Activated CD8-positive, alpha-beta memory T cell treated with anti-CD3 and anti-CD28 coated beads, Interleukin-2, amount 10 ng/mL, durations not matched to agents 7 days and 5 days (primary cell): ENCODE measurements at regions not wholly inside any gene's neighbourhood (a gene's known extent, or its start where the extent isn't known, plus 50 kb on each side); places are given as distances from the start of the nearest gene placed in this dataset.
"Not testable (repeated sequence)": the region's sequence is repeated elsewhere in the genome, so short reads cannot be mapped to it uniquely, and the experiment has no call there.

Source experiments
- ATAC-seq: fragments of 150-1000 bp; cut with Tn5 transposase; one replicate; pipeline ENCODE4 v1.10.0; 2021; ENCODE audit warnings: moderate library complexity
- CTCF ChIA-PET: fragments of 350-600 bp; sonication (Branson Sonifier 250); formaldehyde crosslinking; loops from one replicate; lab custom pipeline; 2021; ENCODE audit warnings: antibody characterized with exemption; lab: Charles Lee
- DNase-seq: peaks from one replicate; pipeline ENCODE4 v3.0.0-alpha.2; 2020
- H3K27ac Mint-ChIP-seq: one replicate; pipeline ENCODE4 v1.8.0; 2021; ENCODE audit warnings: mild to moderate bottlenecking, mixed read lengths
- H3K27me3 Mint-ChIP-seq: one replicate; pipeline ENCODE4 v1.8.0; 2021; ENCODE audit warnings: mixed read lengths
- H3K36me3 Mint-ChIP-seq: one replicate; pipeline ENCODE4 v1.8.0; 2021; ENCODE audit warnings: mild to moderate bottlenecking, mixed read lengths
- H3K4me1 Mint-ChIP-seq: one replicate; pipeline ENCODE4 v1.8.0; 2021; ENCODE audit warnings: mixed read lengths
- H3K4me3 Mint-ChIP-seq: one replicate; pipeline ENCODE4 v1.8.0; 2021; ENCODE audit warnings: mild to moderate bottlenecking, moderate library complexity, mixed read lengths
- H3K9me3 Mint-ChIP-seq: one replicate; pipeline ENCODE4 v1.8.0; 2022; ENCODE audit warnings: low read depth, mixed read lengths

DNA sequence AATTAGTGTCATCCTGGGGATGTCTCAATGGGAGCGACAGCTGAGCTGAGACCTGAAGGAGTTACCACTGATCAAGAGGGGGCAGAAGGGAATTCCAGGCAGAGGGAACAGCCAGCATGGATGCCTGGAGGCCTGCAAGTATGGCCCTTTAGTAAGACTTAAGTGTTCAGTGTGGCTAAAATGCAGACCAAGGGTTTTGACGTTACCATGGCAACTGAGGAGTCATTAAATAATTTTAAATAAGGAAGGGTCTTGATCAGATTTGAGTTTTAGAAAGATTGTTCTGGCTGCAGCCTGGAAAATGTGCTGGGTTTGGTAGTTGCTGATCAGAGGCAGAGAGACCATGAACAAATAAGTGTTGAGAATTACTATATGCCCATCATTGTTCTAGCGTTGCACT is 285.5 kb downstream of the USP46 start:
- no peak overlapping the region for H3K27ac Mint-ChIP-seq
- ATAC-seq (no peak), DNase-seq (no peak)
- no peaks in the 10 kb centered on the region for H3K36me3 Mint-ChIP-seq
- H3K4me1 Mint-ChIP-seq, result no peaks in the 10 kb centered on the region
- no peaks in the 10 kb centered on the region for H3K27me3 Mint-ChIP-seq
- no peak overlapping the region for H3K4me3 Mint-ChIP-seq
- no peaks in the 10 kb centered on the region for H3K9me3 Mint-ChIP-seq
- CTCF ChIA-PET, result interaction anchor here (1.4 kb wide), 1 partner anchor 172 kb away, joined by 5 read pairs; no protein-coding TSS in a partner anchor

DNA sequence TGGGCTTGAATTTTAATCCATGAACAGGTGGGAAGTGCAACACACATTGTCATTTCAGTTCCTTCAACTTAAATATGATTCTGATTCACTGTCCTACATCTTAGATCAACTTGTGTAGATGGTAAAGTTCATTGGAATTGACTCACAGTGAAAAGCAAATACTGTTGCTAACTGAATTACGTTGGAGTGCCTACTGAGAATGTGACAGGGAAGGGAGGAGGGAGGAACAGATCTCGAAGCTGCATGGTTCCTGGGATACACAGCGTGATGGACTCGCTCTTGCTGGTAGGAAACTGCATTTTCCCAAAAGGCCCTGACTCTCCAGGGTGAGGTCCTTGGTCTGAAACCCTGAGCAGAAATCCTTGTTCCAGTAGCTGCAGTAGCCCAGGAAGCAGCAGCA is 284.2 kb downstream of the USP46 start:
- no peak overlapping the region for H3K27ac Mint-ChIP-seq
- ATAC-seq (no peak), DNase-seq (no peak)
- CTCF ChIA-PET, result interaction anchor here (1.4 to 1.7 kb wide), 2 partner anchors 171 to 608 kb away, joined by 5 to 8 read pairs; no protein-coding TSS in a partner anchor
- H3K4me1 Mint-ChIP-seq, result no peaks in the 10 kb centered on the region
- H3K9me3 Mint-ChIP-seq, result no peaks in the 10 kb centered on the region
- no peak overlapping the region for H3K4me3 Mint-ChIP-seq
- peaks cover 4% of the 10 kb centered on the region for H3K27me3 Mint-ChIP-seq
- H3K36me3 Mint-ChIP-seq, result no peaks in the 10 kb centered on the region

DNA sequence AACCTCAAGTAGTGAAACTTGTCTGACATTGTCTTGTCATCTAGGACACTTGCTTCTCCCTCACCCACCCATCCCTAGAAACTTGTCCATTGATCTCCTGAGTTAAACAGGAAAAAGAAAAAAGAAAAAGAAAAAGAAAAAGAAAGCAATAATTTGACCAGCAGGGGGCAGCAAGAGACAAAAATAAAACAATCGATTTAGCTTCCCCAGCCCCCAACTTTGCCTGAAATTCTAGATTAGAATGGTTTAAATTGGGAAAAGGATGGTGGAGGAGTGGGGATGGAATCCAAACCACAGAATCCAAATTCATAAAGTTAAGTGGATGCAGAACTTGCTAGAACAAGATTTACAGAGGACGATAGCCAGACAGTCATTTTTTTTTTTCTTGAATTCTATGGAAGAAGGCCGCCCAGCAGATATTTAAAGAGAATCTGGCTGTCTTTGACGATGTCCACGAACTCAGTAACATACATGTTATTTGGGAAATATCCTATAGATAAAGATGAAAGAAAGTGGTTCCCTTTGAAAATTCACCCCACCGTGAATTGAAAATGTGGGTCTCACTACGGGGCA is 282.9 kb downstream of the USP46 start:
- H3K27ac Mint-ChIP-seq, result no peak overlapping the region
- H3K9me3 Mint-ChIP-seq, result no peaks in the 10 kb centered on the region
- H3K4me1 Mint-ChIP-seq, result no peaks in the 10 kb centered on the region
- CTCF ChIA-PET, result interaction anchor here (1.0 to 2.0 kb wide), 11 partner anchors 8 to 1858 kb away, joined by 3 to 9 read pairs (median 4); no protein-coding TSS in a partner anchor
- no peak overlapping the region for H3K4me3 Mint-ChIP-seq
- peaks cover 9% of the 10 kb centered on the region for H3K27me3 Mint-ChIP-seq
- no peak for ATAC-seq
- H3K36me3 Mint-ChIP-seq, result no peaks in the 10 kb centered on the region
- DNase-seq, result no peak

DNA sequence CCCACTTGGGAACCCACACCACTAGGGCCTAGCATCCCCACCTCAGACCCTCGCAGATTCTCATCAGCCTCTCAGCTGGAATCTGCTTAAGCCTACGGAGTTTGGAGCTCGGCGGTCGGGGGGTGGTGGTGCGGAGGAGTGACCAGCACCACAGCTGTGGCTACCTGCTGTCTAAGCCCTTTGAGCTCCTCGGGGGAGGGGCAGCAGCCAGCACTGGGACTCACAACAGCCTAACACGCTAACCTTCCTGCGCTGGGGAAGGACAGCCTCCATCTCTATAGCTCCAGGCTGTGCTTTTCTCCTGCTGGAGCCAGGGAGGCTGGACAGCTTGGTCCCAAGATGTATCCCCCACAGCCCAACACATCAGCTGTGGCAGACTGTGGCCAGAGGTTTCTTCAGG is 281.5 kb downstream of the USP46 start:
- Mint-ChIP-seq H3K27me3 (peaks cover 16% of the 10 kb centered on the region), H3K9me3 (no peaks in the 10 kb centered on the region), H3K27ac (no peak overlapping the region), H3K36me3 (no peaks in the 10 kb centered on the region), H3K4me1 (no peaks in the 10 kb centered on the region), H3K4me3 (no peak overlapping the region)
- CTCF ChIA-PET, result interaction anchor here (1.0 kb wide), 1 partner anchor 606 kb away, joined by 3 read pairs; no protein-coding TSS in a partner anchor
- ATAC-seq (no peak), DNase-seq (no peak)

DNA sequence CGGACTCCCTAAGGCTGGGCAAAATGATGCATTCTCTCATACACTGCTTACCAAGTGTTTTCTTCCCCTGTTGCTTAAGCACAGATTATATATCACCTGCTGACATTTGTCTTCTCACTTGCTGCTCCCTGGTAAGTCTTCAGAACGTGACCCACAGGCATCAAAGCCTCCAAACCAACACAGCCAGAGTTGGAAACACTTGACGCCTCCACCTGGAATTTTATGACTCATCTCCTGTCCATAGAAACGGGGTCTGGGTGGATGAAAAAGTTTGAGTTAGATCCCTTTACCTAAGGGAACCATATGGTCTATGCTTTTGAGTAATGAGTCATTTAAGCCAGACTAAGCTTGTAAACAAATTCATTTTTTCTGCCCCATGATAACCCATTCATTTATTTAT is 251.6 kb downstream of the USP46 start:
- Mint-ChIP-seq H3K9me3 (peaks cover 5% of the 10 kb centered on the region), H3K4me1 (no peaks in the 10 kb centered on the region), H3K36me3 (peaks cover 2% of the 10 kb centered on the region), H3K27me3 (no peaks in the 10 kb centered on the region), H3K4me3 (no peak overlapping the region), H3K27ac (no peak overlapping the region)
- ATAC-seq, result no peak
- no peak for DNase-seq
- CTCF ChIA-PET, result no interaction called here

DNA sequence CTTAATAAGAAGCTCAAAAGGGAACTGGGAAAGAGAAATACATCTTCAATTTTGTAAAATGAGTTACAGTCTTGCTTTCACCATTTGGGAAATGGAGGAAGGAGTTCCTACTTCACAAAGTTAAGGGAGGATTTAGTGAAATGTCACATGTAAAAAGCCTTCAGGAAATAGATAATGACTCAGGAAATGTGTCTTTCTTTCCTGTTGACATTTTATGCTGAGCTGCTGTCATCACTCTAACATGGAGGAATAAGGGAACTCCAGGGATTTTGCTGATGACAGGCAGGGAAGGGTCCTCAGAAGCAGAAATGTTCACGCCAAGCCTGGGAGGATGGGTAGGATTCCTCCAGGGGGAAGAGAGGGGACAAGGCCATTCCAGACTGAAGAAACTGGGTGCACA is 251.1 kb downstream of the USP46 start:
- no peak for ATAC-seq
- Mint-ChIP-seq H3K4me3 (no peak overlapping the region), H3K27ac (no peak overlapping the region), H3K27me3 (no peaks in the 10 kb centered on the region), H3K4me1 (no peaks in the 10 kb centered on the region), H3K9me3 (peaks cover 6% of the 10 kb centered on the region), H3K36me3 (peaks cover 2% of the 10 kb centered on the region)
- CTCF ChIA-PET, result no interaction called here
- DNase-seq, result no peak

DNA sequence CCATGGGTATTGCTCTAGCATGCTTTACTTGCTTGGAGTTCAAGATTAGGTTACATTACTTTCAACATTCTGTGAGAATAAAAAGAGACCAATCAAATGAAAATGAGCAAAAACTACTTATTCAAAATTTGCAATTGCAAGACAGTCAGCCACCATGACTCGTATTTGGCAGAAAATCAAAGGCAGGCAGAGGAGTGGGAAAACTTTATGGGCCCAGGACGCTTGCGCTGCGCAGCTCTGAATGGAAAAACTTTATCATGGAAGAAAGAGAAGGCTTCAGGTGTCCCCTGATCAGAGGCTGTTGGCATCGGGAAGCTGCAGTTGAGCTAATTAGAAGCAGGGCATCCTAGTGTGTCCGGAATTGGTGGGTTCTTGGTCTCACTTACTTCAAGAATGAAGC is 250.6 kb downstream of the USP46 start:
- Mint-ChIP-seq H3K36me3 (peaks cover 2% of the 10 kb centered on the region), H3K9me3 (peaks cover 9% of the 10 kb centered on the region), H3K4me1 (no peaks in the 10 kb centered on the region), H3K27me3 (no peaks in the 10 kb centered on the region), H3K4me3 (no peak overlapping the region), H3K27ac (no peak overlapping the region)
- no peak for ATAC-seq
- CTCF ChIA-PET, result no interaction called here
- no peak for DNase-seq

DNA sequence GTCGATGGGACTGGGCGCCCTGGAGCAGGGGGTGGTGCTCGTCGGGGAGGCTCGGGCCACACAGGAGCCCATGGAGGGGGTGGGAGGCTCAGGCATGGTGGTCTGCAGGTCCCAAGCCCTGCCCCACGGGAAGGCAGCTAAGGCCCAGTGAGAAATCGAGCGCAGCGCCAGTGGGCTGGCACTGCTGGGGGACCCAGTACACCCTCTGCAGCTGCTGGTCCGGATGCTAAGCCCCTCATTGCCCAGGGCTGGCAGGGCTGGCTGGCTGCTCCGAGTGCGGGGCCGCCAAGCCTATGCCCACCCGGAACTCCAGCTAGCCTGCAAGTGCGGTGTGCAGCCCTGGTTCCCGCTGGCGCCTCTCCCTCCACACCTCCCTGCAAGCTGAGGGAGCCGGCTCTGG is 249.3 kb downstream of the USP46 start:
- H3K27me3 Mint-ChIP-seq, CTCF ChIA-PET, DNase-seq, H3K9me3 Mint-ChIP-seq, H3K4me1 Mint-ChIP-seq, H3K27ac Mint-ChIP-seq, H3K36me3 Mint-ChIP-seq, ATAC-seq, H3K4me3 Mint-ChIP-seq: not testable (repeated sequence)

DNA sequence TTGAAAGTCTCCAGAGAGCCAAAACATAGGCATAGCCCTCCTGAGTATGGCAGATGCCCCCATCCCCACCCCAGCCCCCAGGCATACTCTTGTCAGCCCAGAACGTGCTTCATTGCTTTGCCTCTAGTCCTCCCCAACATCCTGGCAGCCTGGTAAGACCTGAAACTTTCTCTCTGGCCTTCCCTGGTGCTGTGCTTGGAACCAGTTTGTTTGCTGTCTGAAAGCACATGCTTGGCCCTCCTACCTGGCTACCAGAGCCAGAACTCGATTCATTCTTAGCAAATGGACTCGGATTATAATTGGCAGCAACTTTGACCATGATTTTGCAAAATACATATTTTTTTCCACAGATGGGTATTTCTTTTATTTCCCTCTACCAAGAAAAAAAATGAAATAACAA is 248.1 kb downstream of the USP46 start:
- ATAC-seq, result no peak
- DNase-seq, result no peak
- Mint-ChIP-seq H3K36me3 (peaks cover 2% of the 10 kb centered on the region), H3K9me3 (peaks cover 9% of the 10 kb centered on the region), H3K27me3 (no peaks in the 10 kb centered on the region), H3K27ac (no peak overlapping the region), H3K4me3 (no peak overlapping the region), H3K4me1 (no peaks in the 10 kb centered on the region)
- CTCF ChIA-PET, result no interaction called here

DNA sequence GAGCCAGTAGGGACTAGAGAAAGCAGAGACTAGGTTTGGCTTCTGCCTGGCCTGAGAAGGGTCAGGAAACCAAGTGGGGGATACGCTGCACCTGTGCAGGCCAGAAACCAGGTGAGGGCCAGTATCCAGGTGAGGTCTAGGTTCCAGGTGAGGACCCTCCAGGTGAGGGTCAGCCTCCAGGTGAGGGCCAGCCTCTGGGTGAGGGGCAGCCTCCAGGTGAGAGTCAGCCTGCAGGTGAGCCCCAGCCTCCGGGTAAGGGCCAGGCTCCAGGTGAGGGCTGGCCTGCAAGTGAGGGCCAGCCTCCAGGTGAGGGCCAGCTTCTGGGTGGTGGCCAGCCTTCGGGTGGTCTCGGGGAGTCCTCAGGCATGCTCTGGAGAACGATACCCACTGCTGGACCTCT is 238.8 kb downstream of the USP46 start:
- CTCF ChIA-PET, result no interaction called here
- DNase-seq, result no peak
- no peak for ATAC-seq
- Mint-ChIP-seq H3K9me3 (no peaks in the 10 kb centered on the region), H3K27ac (no peak overlapping the region), H3K36me3 (no peaks in the 10 kb centered on the region), H3K4me1 (no peaks in the 10 kb centered on the region), H3K4me3 (no peak overlapping the region), H3K27me3 (no peaks in the 10 kb centered on the region)

DNA sequence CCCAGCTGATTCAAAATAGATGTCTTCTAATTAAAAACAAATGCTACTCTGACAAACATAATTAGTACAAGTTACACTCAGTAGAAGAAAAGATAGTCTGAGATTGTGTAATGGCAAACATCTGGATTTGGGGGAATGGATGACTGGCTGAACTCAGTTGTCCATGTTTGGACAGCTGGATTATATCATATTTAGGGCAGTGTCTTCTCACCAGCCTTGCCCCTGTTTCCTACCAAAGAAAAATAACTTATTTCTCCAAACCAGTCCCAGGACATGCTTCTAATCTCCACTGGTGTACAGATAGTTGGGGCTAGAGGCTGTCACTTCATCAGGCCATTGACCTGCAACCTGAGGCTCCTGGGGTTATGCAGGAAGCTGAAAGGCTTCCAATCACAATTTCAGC is 237.3 kb downstream of the USP46 start:
- Mint-ChIP-seq H3K36me3 (no peaks in the 10 kb centered on the region), H3K4me1 (no peaks in the 10 kb centered on the region)

DNA sequence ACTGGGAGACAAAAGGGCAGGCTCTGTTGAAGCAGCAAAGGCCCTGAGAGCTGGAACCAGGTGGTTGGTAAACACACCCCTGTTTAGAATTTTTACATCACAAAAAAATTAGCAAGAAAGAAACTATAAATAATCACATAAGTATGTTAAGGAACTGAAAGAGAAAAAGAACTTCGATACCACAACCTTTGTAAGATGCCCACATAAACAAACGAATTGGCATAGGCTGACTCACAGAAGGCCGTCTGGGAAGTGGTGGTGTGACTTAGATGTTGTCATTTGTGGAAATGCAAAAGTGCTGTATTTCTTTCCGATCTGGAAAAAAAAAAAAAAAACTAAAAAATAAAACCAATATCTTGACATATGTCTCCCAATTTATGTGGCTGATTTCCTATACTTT is 235.1 kb downstream of the USP46 start:
- H3K4me3 Mint-ChIP-seq, result no peak overlapping the region
- ATAC-seq, result no peak
- H3K9me3 Mint-ChIP-seq, result no peaks in the 10 kb centered on the region
- H3K27me3 Mint-ChIP-seq, result no peaks in the 10 kb centered on the region
- CTCF ChIA-PET, result no interaction called here
- H3K36me3 Mint-ChIP-seq, result no peaks in the 10 kb centered on the region
- no peaks in the 10 kb centered on the region for H3K4me1 Mint-ChIP-seq
- no peak for DNase-seq
- no peak overlapping the region for H3K27ac Mint-ChIP-seq

More for the DNA sequence above, 237.3 kb downstream of the USP46 start:
- Mint-ChIP-seq H3K9me3 (no peaks in the 10 kb centered on the region), H3K27me3 (no peaks in the 10 kb centered on the region), H3K4me3 (no peak overlapping the region), H3K27ac (no peak overlapping the region)
- DNase-seq (no peak), ATAC-seq (no peak)
- CTCF ChIA-PET, result no interaction called here

DNA sequence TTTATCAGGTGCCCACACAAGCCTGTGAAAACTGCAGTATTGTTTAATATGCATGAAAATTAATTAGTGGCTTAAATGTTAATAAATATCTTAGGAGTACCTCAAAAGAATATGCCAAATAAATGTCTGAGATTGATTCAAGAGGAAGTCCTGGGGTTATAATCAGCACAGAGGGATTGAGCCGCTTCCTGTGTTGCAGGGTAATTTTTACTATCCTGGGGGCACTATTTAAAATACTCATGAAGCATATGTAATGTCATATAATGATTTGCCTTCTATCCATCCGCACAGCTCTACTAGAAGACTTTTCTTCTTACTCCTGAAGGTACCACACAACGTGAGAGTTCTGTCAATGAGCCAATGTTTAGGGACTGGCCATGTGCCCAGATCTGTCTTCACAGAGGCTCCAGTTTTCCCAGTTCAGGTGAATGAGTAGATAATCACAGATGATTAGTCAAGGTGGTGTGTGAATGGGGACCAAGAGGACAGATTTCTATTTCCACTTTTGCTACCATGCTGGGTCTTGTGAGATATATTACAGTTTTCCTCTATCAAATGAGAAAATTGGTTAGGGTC is 233.3 kb downstream of the USP46 start:
- CTCF ChIA-PET, result no interaction called here
- H3K36me3 Mint-ChIP-seq, result no peaks in the 10 kb centered on the region

DNA sequence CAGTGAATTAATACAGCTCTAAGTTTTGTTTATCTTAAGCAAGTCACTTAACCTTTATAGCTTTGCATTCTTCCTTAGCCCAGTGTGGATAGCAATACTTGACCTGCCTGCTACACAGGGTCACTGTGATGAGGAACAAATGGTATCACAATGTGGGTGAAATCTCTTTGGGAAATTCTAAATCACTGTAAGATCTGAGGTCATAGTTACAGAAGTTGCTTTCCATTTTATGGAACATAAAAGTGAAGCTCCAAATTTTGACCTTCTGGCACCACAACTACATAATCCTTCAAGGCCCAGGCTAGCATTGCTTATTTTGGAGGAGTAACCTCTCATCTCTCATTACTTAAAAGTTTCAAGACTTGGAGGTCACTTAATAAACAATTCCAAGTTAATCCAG is 227.7 kb downstream of the USP46 start:
- no peaks in the 10 kb centered on the region for H3K9me3 Mint-ChIP-seq
- no peaks in the 10 kb centered on the region for H3K36me3 Mint-ChIP-seq
- no peak for ATAC-seq
- H3K27ac Mint-ChIP-seq, result no peak overlapping the region
- H3K4me1 Mint-ChIP-seq, result no peaks in the 10 kb centered on the region
- H3K27me3 Mint-ChIP-seq, result peaks cover 3% of the 10 kb centered on the region
- no peak overlapping the region for H3K4me3 Mint-ChIP-seq
- CTCF ChIA-PET, result no interaction called here
- no peak for DNase-seq

More for the DNA sequence above, 233.3 kb downstream of the USP46 start:
- no peak for DNase-seq
- no peak overlapping the region for H3K4me3 Mint-ChIP-seq
- ATAC-seq, result no peak
- no peaks in the 10 kb centered on the region for H3K9me3 Mint-ChIP-seq
- H3K27me3 Mint-ChIP-seq, result peaks cover under 1% of the 10 kb centered on the region
- no peak overlapping the region for H3K27ac Mint-ChIP-seq
- no peaks in the 10 kb centered on the region for H3K4me1 Mint-ChIP-seq
